Kasumi-1 (cell line): ENCODE measurements at regions not wholly inside any gene's neighbourhood (a gene's known extent, or its start where the extent isn't known, plus 50 kb on each side); places are given as distances from the start of the nearest gene placed in this dataset.

Source experiments
- DNase-seq, 2 experiments: peaks; one replicate each; lab custom pipeline; 2025; lab: John Stamatoyannopoulos, UW

GRCh38 chr2:185891403-185891802 lies 152.8 kb downstream of the FSIP2 start:
- DNase-seq = no peak

DNA sequence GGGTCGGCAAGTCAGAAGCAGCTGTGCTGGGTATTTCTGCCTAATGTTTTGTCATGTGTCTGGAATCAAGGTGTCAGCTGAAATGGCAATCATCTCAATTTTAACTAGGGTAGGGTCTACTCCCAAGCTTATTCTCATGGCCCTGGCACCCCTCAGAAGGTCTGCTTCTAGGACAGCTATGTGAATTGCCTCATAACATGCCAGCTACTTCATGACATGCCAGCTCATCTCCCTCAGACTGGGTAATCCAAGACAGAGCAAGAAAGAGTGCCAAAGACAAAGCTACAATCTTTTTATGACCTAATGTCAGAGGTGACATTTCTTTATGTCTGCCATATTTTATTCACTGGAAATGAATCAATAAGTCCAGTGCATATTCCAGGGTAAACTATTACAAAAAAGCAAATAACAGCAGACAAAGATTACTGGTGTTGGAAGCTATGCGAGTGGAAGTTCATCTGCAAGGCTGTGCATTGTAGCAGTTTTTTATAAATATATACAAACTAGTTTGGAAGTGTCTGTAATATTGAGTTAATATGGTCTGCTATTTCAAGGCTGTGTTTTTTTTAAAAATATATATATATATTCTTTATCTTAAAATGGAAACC lies 153.3 kb downstream of the FSIP2 start:
- DNase-seq = no peak

GRCh38 chr2:185892484-185892883 lies 153.9 kb downstream of the FSIP2 start:
- no peak for DNase-seq

GRCh38 chr2:185894223-185894622 lies 155.6 kb downstream of the FSIP2 start:
- no peak for DNase-seq

GRCh38 chr2:185895828-185896693 lies 157.5 kb downstream of the FSIP2 start:
- no peak for DNase-seq

- no peak for DNase-seq
Measured at GRCh38 chr2:185899366-185899765, 160.8 kb downstream of the FSIP2 start.

- no peak for DNase-seq
Measured at GRCh38 chr2:185919155-185919554, 180.6 kb downstream of the FSIP2 start.

- no peak for DNase-seq
Measured at GRCh38 chr2:185921048-185921756, 182.6 kb downstream of the FSIP2 start.

GRCh38 chr2:185934232-185934631 lies 195.6 kb downstream of the FSIP2 start:
- DNase-seq = no peak

DNA sequence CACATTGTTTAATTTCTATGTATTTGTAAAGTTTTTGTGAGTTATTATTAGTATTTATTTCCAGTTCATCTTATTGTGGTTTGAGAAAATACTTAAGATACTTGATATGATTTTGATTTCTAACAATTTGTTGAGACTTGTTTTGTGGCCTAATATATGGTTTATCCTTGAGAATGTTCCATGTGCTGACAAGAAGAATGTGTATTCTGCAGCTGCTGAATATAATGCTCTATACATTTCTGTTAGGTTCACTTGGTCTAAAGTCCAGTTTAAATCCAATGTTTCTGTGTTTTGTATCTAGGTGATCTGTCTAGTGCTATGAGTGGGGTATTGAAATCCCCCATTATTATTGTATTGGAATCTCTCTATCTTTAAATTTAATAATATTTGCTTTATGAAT lies 201.3 kb downstream of the FSIP2 start:
- no peak for DNase-seq

GRCh38 chr2:185942855-185943254 lies 204.3 kb downstream of the FSIP2 start:
- DNase-seq = no peak

DNA sequence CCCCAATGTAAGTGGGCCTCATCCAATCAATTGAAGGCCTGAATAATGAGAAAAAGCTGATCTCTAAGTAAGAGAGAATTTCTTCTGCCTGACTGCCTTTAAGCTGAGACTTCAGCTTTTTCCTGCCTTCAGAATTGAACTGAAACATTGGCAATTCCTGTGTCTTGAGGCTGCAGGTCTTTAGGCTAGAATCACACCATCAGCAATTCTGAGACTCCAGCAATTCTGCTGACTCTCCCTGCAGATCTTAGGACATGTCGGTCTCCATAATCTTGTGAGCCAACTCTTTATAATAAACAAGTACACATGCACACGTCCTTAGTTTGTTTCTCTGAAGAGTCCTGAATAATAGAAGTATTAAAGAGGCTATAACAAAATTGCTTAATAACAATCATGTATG lies 209.1 kb downstream of the FSIP2 start:
- no peak for DNase-seq

DNA sequence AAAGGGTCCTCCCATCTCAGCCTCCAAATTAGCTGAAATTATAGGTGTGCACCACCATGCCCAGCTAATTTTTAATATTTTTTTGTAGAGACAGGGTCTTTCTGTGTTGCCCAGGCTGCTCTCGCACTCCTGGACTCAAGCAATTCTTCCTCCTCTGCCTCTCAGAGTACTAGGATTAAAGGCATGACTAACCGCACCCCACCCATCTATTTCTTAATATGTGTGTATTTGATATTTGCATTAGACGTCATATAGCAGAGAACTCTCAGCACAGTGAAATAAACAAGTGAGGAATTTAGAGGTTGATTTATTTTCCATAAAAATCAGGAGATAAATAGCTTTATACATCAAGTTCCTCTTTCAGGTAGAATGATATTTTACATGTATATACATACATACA lies 213.5 kb downstream of the FSIP2 start:
- no peak for DNase-seq

GRCh38 chr2:185954389-185954788 lies 215.8 kb downstream of the FSIP2 start:
- DNase-seq = no peak

- DNase-seq = no peak
Measured at GRCh38 chr2:185955050-185955449, 216.4 kb downstream of the FSIP2 start.

DNA sequence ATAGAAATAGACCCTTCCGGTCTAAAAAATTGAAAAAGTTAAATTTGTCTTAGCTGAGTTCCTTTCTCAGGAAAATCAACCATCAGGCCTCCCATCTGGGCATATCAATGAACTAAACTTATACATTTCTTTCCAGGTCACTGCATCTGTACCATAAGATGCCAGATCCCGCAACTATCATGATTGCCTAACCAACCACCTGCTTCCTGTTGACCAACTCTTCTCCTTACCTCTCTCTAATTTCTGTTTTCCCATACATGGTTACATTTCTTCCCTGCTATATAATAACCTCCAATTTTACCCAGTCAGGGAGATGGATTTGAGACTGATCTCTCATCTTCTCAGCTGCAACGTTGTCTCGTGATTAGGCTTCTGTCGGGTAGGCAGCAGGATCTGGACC lies 228.7 kb downstream of the FSIP2 start:
- no peak for DNase-seq

DNA sequence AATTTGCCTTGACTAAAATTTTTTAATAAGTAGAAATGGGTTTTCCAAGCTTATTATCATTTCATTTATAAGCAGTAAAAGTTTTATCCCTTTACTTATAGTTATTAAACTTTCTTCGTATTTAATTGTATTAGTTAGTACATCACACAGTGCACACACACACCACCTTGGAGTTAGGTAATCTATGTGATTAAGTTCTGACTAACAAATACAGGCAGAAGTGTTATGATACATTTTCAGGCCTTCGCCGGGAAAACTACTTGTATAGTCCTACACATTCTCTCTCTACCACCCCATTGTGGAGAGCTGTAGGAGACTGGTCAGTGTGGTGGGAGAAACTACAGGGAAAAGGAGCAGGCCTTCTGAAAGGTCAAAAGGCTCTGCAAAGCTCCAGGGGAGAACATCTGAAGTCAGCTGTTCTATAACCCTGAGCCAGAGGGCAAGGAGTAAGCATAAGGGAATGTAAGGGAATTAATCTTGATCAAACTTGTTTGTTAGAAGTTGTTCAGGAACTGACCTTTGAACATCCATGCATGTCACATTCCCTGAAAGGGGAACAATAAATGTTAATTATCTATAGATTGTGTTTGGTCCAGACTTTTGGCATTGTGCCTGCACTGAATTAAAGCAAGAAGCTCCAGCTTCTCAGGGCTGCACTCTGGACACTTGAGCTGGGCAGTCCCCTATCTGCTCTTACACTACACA lies 231.7 kb downstream of the FSIP2 start:
- no peak for DNase-seq

DNA sequence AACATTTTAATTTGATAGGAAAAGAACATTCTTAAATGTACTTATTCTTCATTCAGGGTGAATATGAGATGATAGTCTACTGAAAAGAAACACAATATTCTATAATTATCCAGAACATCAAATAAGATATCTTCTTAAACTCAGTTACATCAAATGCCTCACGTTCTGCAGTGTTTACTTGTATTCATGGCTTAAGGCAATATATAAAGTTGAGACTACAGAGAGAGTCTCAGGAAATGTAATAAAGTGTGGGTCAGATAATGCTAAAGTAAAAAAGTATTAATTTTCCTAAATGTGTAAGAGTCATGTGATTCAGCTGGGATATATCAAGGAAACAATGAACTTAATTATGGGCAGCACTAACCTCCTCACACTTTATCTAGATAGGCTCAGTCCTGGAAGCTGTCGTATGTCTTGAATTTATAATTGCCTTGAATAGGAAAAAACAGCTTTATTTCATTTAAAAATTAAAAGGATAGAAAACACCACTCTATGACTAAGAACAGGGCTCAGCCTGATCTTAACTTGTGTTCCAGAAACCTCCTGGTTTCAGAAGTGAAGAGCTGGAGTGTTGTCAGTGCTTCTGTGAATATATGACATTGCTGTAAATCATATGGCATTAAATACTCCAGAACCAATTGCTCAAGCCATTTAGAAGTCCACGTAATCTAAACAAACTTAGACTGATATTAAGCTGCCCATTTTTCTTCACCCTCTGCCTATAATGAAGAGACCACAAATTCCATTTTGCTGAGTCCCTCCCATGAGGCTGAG lies 240.2 kb downstream of the FSIP2 start:
- DNase-seq = no peak

DNA sequence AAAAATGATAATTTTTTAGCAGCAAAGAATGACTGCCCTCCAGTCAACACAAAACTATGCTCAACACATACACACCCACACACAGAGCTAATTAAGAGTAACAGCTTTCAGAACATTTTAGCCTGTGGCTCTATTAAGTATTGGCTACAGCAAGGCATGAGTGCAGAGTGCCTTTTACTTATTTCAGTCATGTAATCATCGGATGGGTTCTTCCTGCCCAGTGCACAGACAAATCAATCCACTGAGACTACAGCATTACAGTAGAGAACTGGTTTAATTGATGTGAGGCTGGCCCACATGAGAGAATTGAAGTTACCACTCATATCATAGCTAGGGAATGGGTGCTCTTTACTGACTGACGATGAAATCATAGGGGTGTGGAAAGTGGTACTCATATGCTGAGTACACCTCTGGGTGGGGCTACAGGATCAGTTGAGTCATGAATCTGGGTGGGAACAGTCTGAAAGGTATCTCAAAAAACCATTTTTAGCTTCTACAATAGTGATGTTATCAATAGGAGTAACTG lies 241.0 kb downstream of the FSIP2 start:
- no peak for DNase-seq

DNA sequence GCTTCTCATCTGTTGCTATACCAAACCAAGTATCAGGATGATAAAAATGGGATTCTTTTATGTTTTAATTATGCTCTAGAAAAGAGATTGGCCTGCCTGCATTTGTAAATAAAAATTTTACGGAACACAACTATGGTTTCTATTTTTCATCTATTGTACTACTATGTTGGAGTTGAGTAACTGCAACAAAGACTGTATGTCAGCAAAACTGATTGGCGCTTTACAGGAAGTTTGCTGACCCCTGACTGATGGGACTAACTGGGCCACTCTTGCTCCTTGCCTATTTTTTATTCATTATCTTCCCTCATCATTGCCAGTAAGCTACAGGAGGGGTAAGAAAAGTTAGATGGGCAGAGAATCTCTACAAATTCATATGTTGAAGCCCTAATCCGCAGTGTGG lies 242.3 kb downstream of the FSIP2 start:
- DNase-seq = no peak

DNA sequence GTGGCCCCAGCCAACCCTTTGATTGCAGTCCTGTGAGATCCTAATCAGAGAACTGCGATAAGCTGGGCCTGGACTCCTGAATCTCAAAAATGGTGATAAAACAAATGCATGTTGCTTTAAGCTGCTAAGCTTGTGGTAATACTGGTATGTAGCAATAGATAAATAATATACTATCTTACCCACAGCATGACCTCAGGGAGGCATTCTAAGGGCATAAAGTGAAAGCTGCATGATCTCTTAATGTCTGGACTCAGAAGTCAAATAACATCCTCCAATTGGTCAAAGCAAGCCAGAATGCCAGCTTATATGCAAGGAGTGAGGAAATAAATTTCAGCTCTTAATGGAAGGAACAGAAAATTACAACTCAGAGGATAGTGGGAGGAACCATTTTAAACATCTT lies 246.1 kb downstream of the FSIP2 start:
- DNase-seq = no peak
